ENCODE measurements at regions not wholly inside any gene's neighbourhood (a gene's known extent, or its start where the extent isn't known, plus 50 kb on each side); places are given as distances from the start of the nearest gene placed in this dataset.
A peak's percentile ranks its signal among the peaks of the same experiment; 100 is the strongest.

DNA sequence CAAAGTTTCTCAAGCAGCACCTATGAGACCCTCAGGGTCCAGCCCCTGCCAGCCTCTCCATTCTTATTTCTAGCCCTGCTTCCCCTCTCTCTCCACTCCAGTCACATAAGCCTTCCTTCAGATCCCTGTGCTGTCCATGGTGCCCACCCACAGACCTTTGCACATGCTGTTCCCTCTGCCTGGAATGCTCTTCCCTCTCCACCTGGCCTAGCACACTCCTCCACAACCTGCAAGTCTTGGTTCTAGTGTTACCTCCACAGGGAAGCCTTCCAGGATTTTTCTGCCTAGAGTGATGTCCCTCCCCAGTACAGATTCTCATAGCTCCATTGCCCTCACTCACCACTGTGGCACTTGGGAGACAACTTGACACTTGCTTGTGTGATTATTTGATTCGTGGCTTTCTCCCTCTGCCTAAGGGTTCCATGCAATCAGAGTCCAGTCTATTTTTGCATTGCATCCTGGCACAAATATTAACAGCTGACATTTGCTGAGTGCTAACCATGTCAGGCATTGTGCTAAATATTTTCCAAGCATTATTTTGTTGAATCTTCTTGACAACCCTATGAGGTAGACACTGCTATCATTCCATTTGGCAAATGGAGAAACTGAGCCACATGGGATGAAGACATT, 127.3 kb downstream of the SYF2 start:
- no peak for DNase-seq (ENCODE audit: low spot score)

GRCh38 chr1:25103164-25103795, 129.0 kb downstream of the SYF2 start:
- DNase-seq (ENCODE audit: low spot score): peak; percentile 72

GRCh38 chr1:25100151-25100833, 132.0 kb downstream of the SYF2 start:
- DNase-seq (ENCODE audit: low spot score): no peak

- DNase-seq (ENCODE audit: low spot score): no peak
These were observed 132.9 kb downstream of the SYF2 start for GRCh38 chr1:25099343-25099951.

- no peak for DNase-seq (ENCODE audit: low spot score)
These were observed 133.6 kb downstream of the SYF2 start for GRCh38 chr1:25098717-25099116.

DNA sequence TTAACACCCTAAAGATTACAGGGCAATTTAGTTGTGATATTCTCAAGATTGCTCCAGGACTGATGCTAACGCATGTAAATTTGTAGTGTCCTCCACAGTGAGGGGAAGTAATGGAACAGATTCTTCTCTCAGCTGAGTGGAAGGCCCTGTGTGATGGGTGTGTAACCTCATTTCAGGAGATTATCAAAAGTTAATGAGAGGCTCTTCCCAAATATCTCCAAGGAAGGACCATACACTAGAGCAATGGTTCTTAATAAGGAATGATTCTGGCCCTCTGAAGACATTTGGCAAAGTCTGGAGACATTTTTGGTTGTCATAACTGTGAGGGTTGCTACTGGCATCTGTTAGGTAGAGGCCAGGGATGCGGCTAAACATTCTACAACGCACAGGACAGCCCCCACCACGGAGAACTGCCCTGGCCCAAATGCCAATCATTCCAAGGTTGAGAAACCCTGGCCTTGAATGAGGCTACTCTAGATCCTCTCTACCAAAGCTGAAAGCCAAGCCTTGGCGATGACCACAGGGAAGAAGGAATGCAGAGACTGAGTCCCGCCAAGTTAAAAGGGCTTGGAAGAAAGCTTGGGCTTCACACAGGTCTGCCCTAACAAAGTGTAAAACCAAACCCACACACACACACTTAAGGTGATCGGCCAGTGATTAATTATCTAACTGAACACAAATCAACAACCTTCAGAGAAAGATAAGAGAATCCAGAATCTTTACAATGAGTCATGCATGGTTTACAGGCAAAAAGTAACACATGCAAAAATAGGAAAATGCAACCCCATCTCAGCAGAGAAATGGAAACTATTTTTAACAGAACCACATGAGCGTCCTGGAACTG, 135.8 kb downstream of the SYF2 start:
- DNase-seq (ENCODE audit: low spot score): no peak

GRCh38 chr1:25095635-25096200, 136.6 kb downstream of the SYF2 start:
- no peak for DNase-seq (ENCODE audit: low spot score)

- no peak for DNase-seq (ENCODE audit: low spot score)
These were observed 137.3 kb downstream of the SYF2 start for GRCh38 chr1:25094995-25095394.

GRCh38 chr1:25094229-25094628, 138.1 kb downstream of the SYF2 start:
- no peak for DNase-seq (ENCODE audit: low spot score)

- no peak for DNase-seq (ENCODE audit: low spot score)
These were observed 140.6 kb downstream of the SYF2 start for GRCh38 chr1:25091658-25092057.

GRCh38 chr1:25090707-25091422, 141.4 kb downstream of the SYF2 start:
- no peak for DNase-seq (ENCODE audit: low spot score)

GRCh38 chr1:25089772-25090171, 142.5 kb downstream of the SYF2 start:
- DNase-seq (ENCODE audit: low spot score): no peak

- no peak for DNase-seq (ENCODE audit: low spot score)
These were observed 143.4 kb downstream of the SYF2 start for GRCh38 chr1:25088946-25089345.

DNA sequence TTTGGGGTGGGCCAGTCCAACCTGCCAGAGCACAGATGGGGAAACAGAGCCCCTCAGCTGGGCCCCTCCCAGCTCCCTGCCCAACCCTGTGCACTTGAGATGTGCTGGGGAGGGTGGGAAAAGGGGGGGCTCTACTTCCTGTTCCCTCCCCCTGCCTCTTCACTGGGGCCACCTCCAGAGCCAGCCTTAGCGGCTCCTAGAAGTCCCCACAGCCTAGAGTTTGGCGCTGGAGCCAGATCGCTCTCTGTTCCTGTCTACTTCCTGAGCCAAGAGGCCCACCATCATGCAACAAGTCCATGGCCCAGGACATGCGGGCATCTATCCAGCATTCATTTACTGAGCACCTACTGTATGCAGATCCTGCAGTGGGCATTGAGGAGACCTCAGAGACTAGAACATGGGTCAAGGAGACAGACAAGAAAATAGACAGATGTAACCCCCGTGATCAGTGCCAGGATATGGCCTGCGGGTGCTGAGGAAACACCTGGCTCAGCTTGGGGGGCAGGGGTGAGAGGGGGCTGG, 144.1 kb downstream of the SYF2 start:
- DNase-seq (ENCODE audit: low spot score): no peak

- no peak for DNase-seq (ENCODE audit: low spot score)
These were observed 145.7 kb downstream of the SYF2 start for GRCh38 chr1:25086518-25087079.

- no peak for DNase-seq (ENCODE audit: low spot score)
These were observed 147.9 kb downstream of the SYF2 start for GRCh38 chr1:25084407-25084806.

- no peak for DNase-seq (ENCODE audit: low spot score)
These were observed 148.6 kb downstream of the SYF2 start for GRCh38 chr1:25083481-25084345.

DNA sequence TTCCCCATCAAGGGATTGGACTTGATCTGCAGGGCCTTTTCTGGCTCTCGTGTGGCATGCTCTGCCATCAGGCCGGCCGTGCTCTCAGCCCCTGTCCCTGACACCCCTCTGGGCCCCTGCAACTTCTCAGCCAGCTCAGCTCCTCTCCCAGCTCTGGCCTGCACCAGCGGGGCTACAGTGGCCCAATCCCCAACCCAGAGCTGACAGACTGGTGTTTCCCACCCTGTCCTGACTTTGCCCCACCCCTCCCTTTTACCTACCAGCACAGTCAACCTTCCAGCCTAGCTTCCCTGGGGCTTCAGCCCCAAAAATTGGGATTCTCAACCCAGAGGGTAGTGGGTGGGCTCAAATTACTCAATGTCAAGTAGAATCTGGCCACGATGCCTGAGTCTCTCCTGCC, 149.3 kb downstream of the SYF2 start:
- DNase-seq (ENCODE audit: low spot score): no peak

DNA sequence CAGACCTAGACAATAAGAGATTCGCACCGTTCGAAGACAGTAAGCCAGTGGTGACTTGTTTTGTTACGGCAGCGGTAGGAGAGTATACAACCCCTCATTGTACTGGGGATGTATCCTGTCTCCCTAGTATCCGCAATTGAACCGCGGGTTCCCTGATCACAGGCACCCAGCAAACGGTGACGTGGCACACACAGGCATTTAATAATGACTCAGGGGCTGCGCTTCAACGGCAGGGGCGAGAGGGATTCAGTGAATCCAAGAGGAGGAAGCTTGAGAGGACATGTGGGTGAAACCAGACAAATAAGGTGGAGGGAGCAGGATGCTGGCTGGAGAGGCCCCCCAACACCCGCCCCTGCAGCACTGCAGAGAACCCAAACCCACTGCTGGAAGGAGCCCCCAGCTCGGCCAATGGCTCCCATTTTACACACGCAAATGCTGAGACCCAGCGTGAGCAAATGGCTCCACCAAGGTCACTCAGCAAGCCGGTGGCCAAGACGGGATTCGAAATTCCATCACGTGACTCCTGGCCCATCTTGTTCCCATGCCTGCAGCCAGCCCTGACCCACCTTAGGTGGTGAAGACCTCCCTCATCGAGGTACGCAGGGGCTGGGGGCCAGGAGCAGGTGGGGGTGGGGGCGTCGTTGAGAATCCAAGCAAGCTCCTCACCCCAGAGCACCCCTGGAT, 149.9 kb downstream of the SYF2 start:
- DNase-seq (ENCODE audit: low spot score): no peak
